T follicular helper cell (primary cell): ENCODE measurements at regions not wholly inside any gene's neighbourhood (a gene's known extent, or its start where the extent isn't known, plus 50 kb on each side); places are given as distances from the start of the nearest gene placed in this dataset.

Experiments
- DNase-seq: peaks from one replicate; pipeline ENCODE4 v3.0.0-alpha.2; 2020; ENCODE audit warnings: low read depth

- DNase-seq, result no peak
Observed at GRCh38 chr18:78071166-78071710, 821.6 kb downstream of the GALR1 start.

- no peak for DNase-seq
Observed at GRCh38 chr18:78071776-78072175, 822.1 kb downstream of the GALR1 start.

GRCh38 chr18:78072375-78072774, 822.7 kb downstream of the GALR1 start:
- DNase-seq, result no peak

GRCh38 chr18:78073275-78073674, 823.6 kb downstream of the GALR1 start:
- DNase-seq, result no peak

GRCh38 chr18:78074400-78075020, 824.9 kb downstream of the GALR1 start:
- DNase-seq, result no peak

GRCh38 chr18:78080081-78080480, 830.4 kb downstream of the GALR1 start:
- DNase-seq, result no peak

- DNase-seq, result no peak
Observed at GRCh38 chr18:78080761-78081160, 831.1 kb downstream of the GALR1 start.

- no peak for DNase-seq
Observed at GRCh38 chr18:78082816-78083215, 833.2 kb downstream of the GALR1 start.

GRCh38 chr18:78085241-78086185, 835.9 kb downstream of the GALR1 start:
- DNase-seq, result no peak

- DNase-seq, result no peak
Observed at GRCh38 chr18:78086931-78087330, 837.3 kb downstream of the GALR1 start.

GRCh38 chr18:78087338-78087737, 837.7 kb downstream of the GALR1 start:
- DNase-seq, result no peak

- DNase-seq, result no peak
Observed at GRCh38 chr18:78090584-78090983, 840.9 kb downstream of the GALR1 start.

GRCh38 chr18:78092901-78093300, 843.3 kb downstream of the GALR1 start:
- DNase-seq, result no peak

- DNase-seq, result no peak
Observed at GRCh38 chr18:78099979-78100588, 850.4 kb downstream of the GALR1 start.

- DNase-seq, result no peak
Observed at GRCh38 chr18:78101091-78101490, 851.4 kb downstream of the GALR1 start.

- DNase-seq, result no peak
Observed at GRCh38 chr18:78102135-78102534, 852.5 kb downstream of the GALR1 start.

- DNase-seq, result no peak
Observed at GRCh38 chr18:78105611-78106010, 856.0 kb downstream of the GALR1 start.

- DNase-seq, result no peak
Observed at GRCh38 chr18:78106946-78107345, 857.3 kb downstream of the GALR1 start.

- DNase-seq, result no peak
Observed at GRCh38 chr18:78107363-78107762, 857.7 kb downstream of the GALR1 start.

- DNase-seq, result no peak
Observed at GRCh38 chr18:78108554-78108953, 858.9 kb downstream of the GALR1 start.

GRCh38 chr18:78113136-78113939, 863.7 kb downstream of the GALR1 start:
- no peak for DNase-seq

- no peak for DNase-seq
Observed at GRCh38 chr18:78113940-78114251, 864.2 kb downstream of the GALR1 start.
